GM12878 (cell line): ENCODE measurements at regions not wholly inside any gene's neighbourhood (a gene's known extent, or its start where the extent isn't known, plus 50 kb on each side); places are given as distances from the start of the nearest gene placed in this dataset.

Experiments used
- ATAC-seq: fragments of 200-7000 bp; cut with Tn5 transposase; 3 replicates; pipeline ENCODE4 v1.9.1; 2020; ENCODE audit warnings: mild to moderate bottlenecking, moderate library complexity
- BruUV-seq: library from RNA; stranded (reverse); fragments of 400-500 nt; replicated peaks from 2 replicates; lab custom pipeline; 2021; lab: Mats Ljungman, UMichigan
- CTCF ChIA-PET: fragments of 300-600 bp; sonication (Branson Sonifier 250); formaldehyde crosslinking; extraction: SDS; loops from one replicate; lab custom pipeline; 2021; ENCODE audit warnings: inconsistent platforms; lab: Yijun Ruan, JAX
- POLR2A ChIA-PET: fragments of 350-600 bp; formaldehyde crosslinking; extraction: SDS; loops from one replicate; lab custom pipeline; 2021; ENCODE audit warnings: inconsistent platforms; lab: Charles Lee
- RAD21 ChIA-PET: fragments of 300-600 bp; sonication (Branson Sonifier 250); formaldehyde crosslinking; loops from one replicate; lab custom pipeline; 2023; ENCODE audit warnings: antibody characterized with exemption; ENCODE audit not compliant: unreplicated experiment; lab: Charles Lee
- SMC1A ChIA-PET: fragments of 300-600 bp; sonication (Branson Sonifier 250); formaldehyde crosslinking; loops from one replicate; lab custom pipeline; 2023; ENCODE audit not compliant: unreplicated experiment, uncharacterized antibody; lab: Charles Lee
- DNase-seq: peaks from one replicate; pipeline ENCODE4 v3.0.0-alpha.2; 2011; ENCODE audit warnings: low read depth, low spot score
- FAIRE-seq: peaks from 3 replicates; lab custom pipeline; 2011; peaks lifted over from hg19 to GRCh38; lab: Jason Lieb, UNC
- H2AFZ ChIP-seq: 2 replicates; pipeline ENCODE4 v1.6.0; 2011; ENCODE audit warnings: low read depth, low read length, control low read depth; ENCODE audit not compliant: control insufficient read depth
- H3K27ac ChIP-seq: 2 replicates; pipeline ENCODE4 v1.5.1; 2011; ENCODE audit warnings: control low read depth; ENCODE audit not compliant: control insufficient read depth, insufficient read depth
- H3K27me3 ChIP-seq, 2 experiments: replicated peaks in 1 of 2; 2 replicates each; pipeline versions ENCODE4 v1.6.0 to v1.6.1; 2011; ENCODE audit warnings: low read length in 1 of 2; ENCODE audit not compliant: control insufficient read depth in 2 of 2, insufficient read depth in 2 of 2
- H3K36me3 ChIP-seq, 2 experiments: 2 replicates each; pipeline ENCODE4 v1.5.1; 2011; ENCODE audit warnings: low read length in 1 of 2; ENCODE audit not compliant: control insufficient read depth in 2 of 2, insufficient read depth in 2 of 2
- H3K4me1 ChIP-seq: 2 replicates; pipeline ENCODE4 v1.6.1; 2011; ENCODE audit warnings: mild to moderate bottlenecking, low read length, moderate library complexity, mixed read lengths; ENCODE audit not compliant: control insufficient read depth, insufficient read depth
- H3K4me2 ChIP-seq: 2 replicates; pipeline ENCODE4 v1.6.0; 2011; ENCODE audit warnings: control low read depth; ENCODE audit not compliant: control insufficient read depth, insufficient read depth
- H3K4me3 ChIP-seq: fragments of 200-600 bp; sonication (generic); 2 replicates; pipeline ENCODE4 v1.5.1; 2016
- H3K79me2 ChIP-seq: 2 replicates; pipeline ENCODE4 v1.6.0; 2011; ENCODE audit warnings: low read length; ENCODE audit not compliant: control insufficient read depth, insufficient read depth
- H3K9ac ChIP-seq: 2 replicates; pipeline ENCODE4 v1.8.0; 2011; ENCODE audit warnings: low read length, control low read depth, mixed read lengths; ENCODE audit not compliant: control insufficient read depth, insufficient read depth
- H3K9me3 ChIP-seq: replicated peaks from 3 replicates; pipeline ENCODE4 v1.5.1; 2011; ENCODE audit warnings: mild to moderate bottlenecking, low read length; ENCODE audit not compliant: control insufficient read depth, insufficient read depth
- H4K20me1 ChIP-seq: 2 replicates; pipeline ENCODE4 v1.6.0; 2011; ENCODE audit not compliant: control insufficient read depth, insufficient read depth
- BHLHE40 ChIP-seq, 2 experiments: fragments of 450-650 bp in 1 of 2; IDR thresholded peaks; 2 replicates each; pipeline ENCODE4 v1.6.1; 2011 to 2017; ENCODE audit warnings: low read depth in 2 of 2, borderline replicate concordance in 1 of 2, improper control_type of control experiment in 1 of 2, low read length in 1 of 2, mild to moderate bottlenecking in 1 of 2
- EED ChIP-seq: sonication (generic); IDR thresholded peaks from 2 replicates; pipeline ENCODE4 v1.6.1; 2016; ENCODE audit warnings: antibody characterized with exemption, low read depth
- FOXK2 ChIP-seq: fragments of 450-650 bp; IDR thresholded peaks from 2 replicates; pipeline ENCODE4 v1.6.1; 2017; ENCODE audit warnings: mild to moderate bottlenecking, moderate library complexity
- GABPA ChIP-seq: IDR thresholded peaks from 2 replicates; pipeline ENCODE4 v1.6.1; 2014; ENCODE audit warnings: antibody characterized with exemption, low read depth, mild to moderate bottlenecking, inconsistent platforms
- NR2F1 ChIP-seq: fragments of 450-650 bp; conservative IDR thresholded peaks from 2 replicates; pipeline ENCODE4 v1.6.1; 2017; ENCODE audit warnings: mild to moderate bottlenecking
- SIX5 ChIP-seq: IDR thresholded peaks from 2 replicates; pipeline ENCODE4 v1.6.1; 2011; ENCODE audit warnings: mild to moderate bottlenecking, low read depth, low read length, moderate library complexity; ENCODE audit not compliant: severe bottlenecking
- WRNIP1 ChIP-seq: IDR thresholded peaks from 2 replicates; pipeline ENCODE4 v1.6.1; 2011; ENCODE audit warnings: low read depth, low read length, improper control_type of control experiment, borderline replicate concordance
- ZBTB11 ChIP-seq: fragments of 450-650 bp; formaldehyde crosslinking; IDR thresholded peaks from 2 replicates; pipeline ENCODE4 v1.5.0; 2022; ENCODE audit warnings: mild to moderate bottlenecking, missing genetic modification characterization
- ZBTB40 ChIP-seq: fragments of 450-650 bp; IDR thresholded peaks from 2 replicates; pipeline ENCODE4 v1.6.1; 2016; ENCODE audit warnings: mild to moderate bottlenecking, moderate library complexity, borderline replicate concordance
- ZNF687 ChIP-seq: fragments of 450-650 bp; IDR thresholded peaks from 2 replicates; pipeline ENCODE4 v1.6.1; 2017; ENCODE audit warnings: mild to moderate bottlenecking, moderate library complexity
- WGBS: methylation state at CpG from one replicate; pipeline ENCODE4 v1.1.6; 2016; ENCODE audit warnings: low lambda C conversion rate; ENCODE audit not compliant: insufficient replicate concordance, insufficient coverage; ENCODE audit errors: missing lambda C conversion rate; 5-methylcytosine and 5-hydroxymethylcytosine counted together
- in situ Hi-C: fragments of 300-500 bp; cut with MboI; formaldehyde crosslinking; loops from 9 replicates; pipeline ENCODE4 v1.14.3; 2018; ENCODE audit warnings: mixed read lengths
- intact Hi-C: fragments of 100-400 bp; cut with micrococcal nuclease; formaldehyde crosslinking; loops from one replicate; pipeline ENCODE4 v1.14.2; 2022; ENCODE audit not compliant: unreplicated experiment

GRCh38 chr4:67328393-67328792 is 216.9 kb downstream of the CENPC start:
- ChIA-PET RAD21 (interaction anchor here (2.4 kb wide), 1 partner anchor 241 kb away, joined by 15 read pairs; no protein-coding TSS in a partner anchor), SMC1A (interaction anchor here (0.6 to 0.7 kb wide), 2 partner anchors 11 to 241 kb away, joined by 3 to 6 read pairs; no protein-coding TSS in a partner anchor), CTCF (interaction anchor here (0.6 to 3.8 kb wide), 11 partner anchors 11 to 245 kb away, joined by 3 to 43 read pairs (median 6); no protein-coding TSS in a partner anchor), POLR2A (no interaction called here)
- Histone ChIP-seq H3K4me2 (no peak overlapping the region), H3K27me3 (no peaks in the 10 kb centered on the region), H3K9ac (no peak overlapping the region), H3K4me1 (no peaks in the 10 kb centered on the region), H2AFZ (no peak overlapping the region), H3K79me2 (no peaks in the 10 kb centered on the region), H3K27ac (no peak overlapping the region), H3K4me3 (no peak overlapping the region), H3K9me3 (no peaks in the 10 kb centered on the region), H4K20me1 (no peaks in the 10 kb centered on the region), H3K36me3 (no peaks in the 10 kb centered on the region)
- DNase-seq (no peak), FAIRE-seq (no peak), ATAC-seq (no peak)
- in situ Hi-C loops (loop anchor here (5.0 kb wide), 1 partner anchor 246 kb away; no protein-coding TSS in a partner anchor), intact Hi-C loops (no loop called here)
- WGBS: 0% methylated on average over 1 of the region's 1 CpG
- BruUV-seq: no TSS peak
- TF ChIP-seq ZBTB11 (CRISPR knock-in tag) (no peak), BHLHE40 (IDR thresholded peaks at IDR 0.05; ENCODE audit: borderline replicate concordance in 1 of 2, low read depth in 2 of 2, low read length in 1 of 2) (no peak), FOXK2 (no peak), WRNIP1 (no peak), NR2F1 (no peak), ZBTB40 (no peak), EED (no peak), ZNF687 (no peak), SIX5 (no peak), GABPA (no peak)
